ENCODE measurements at regions not wholly inside any gene's neighbourhood (a gene's known extent, or its start where the extent isn't known, plus 50 kb on each side); places are given as distances from the start of the nearest gene placed in this dataset.

GRCh38 chr10:118483496-118483895 is 112.0 kb downstream of the PRLHR start:
- Histone ChIP-seq H3K4me1 (ENCODE audit: control insufficient read depth in 4 of 4, insufficient read depth in 4 of 4, low read length in 3 of 4) (no peaks in the 10 kb centered on the region), H3K9me3 (ENCODE audit: control insufficient read depth in 4 of 4, low read length in 3 of 4) (no peaks in the 10 kb centered on the region), H3K27ac (ENCODE audit: low read depth in 1 of 2, low read length in 2 of 2) (no peak overlapping the region), H3K4me3 (ENCODE audit: low read depth in 1 of 3, low read length in 3 of 3) (no peak overlapping the region), H3K27me3 (ENCODE audit: control insufficient read depth in 4 of 4, insufficient read depth in 4 of 4, low read length in 3 of 4) (peaks cover 0 to 5% (median 0%) of the 10 kb centered on the region in 4 donors), H3K9ac (ENCODE audit: low read depth in 1 of 2, low read length in 2 of 2) (no peak overlapping the region), H3K36me3 (ENCODE audit: control insufficient read depth in 4 of 4, insufficient read depth in 3 of 4, low read depth in 1 of 4, low read length in 3 of 4) (no peaks in the 10 kb centered on the region)
- 71% methylated on average over 6 of the region's 6 CpGs for WGBS
- DNase-seq (ENCODE audit: low spot score) = no peak
- TF ChIP-seq YY1 (IDR thresholded peaks at IDR 0.05) (no peak), RXRA (IDR thresholded peaks at IDR 0.05) (no peak)

GRCh38 chr10:118482393-118483331 is 112.8 kb downstream of the PRLHR start:
- Histone ChIP-seq H3K36me3 (ENCODE audit: control insufficient read depth in 4 of 4, insufficient read depth in 3 of 4, low read depth in 1 of 4, low read length in 3 of 4) (no peaks in the 10 kb centered on the region), H3K9ac (ENCODE audit: low read depth in 1 of 2, low read length in 2 of 2) (no peak overlapping the region), H3K9me3 (ENCODE audit: control insufficient read depth in 4 of 4, low read length in 3 of 4) (no peaks in the 10 kb centered on the region), H3K27me3 (ENCODE audit: control insufficient read depth in 4 of 4, insufficient read depth in 4 of 4, low read length in 3 of 4) (peaks cover 0 to 5% (median 0%) of the 10 kb centered on the region in 4 donors), H3K4me1 (ENCODE audit: control insufficient read depth in 4 of 4, insufficient read depth in 4 of 4, low read length in 3 of 4) (no peaks in the 10 kb centered on the region), H3K4me3 (ENCODE audit: low read depth in 1 of 3, low read length in 3 of 3) (no peak overlapping the region), H3K27ac (ENCODE audit: low read depth in 1 of 2, low read length in 2 of 2) (no peak overlapping the region)
- TF ChIP-seq HNF4G (IDR thresholded peaks at IDR 0.05) (no peak), ATF3 (IDR thresholded peaks at IDR 0.05) (no peak), ZBTB33 (IDR thresholded peaks at IDR 0.05) (no peak), HNF4A (conservative IDR thresholded peaks at IDR 0.05) (no peak), TAF1 (conservative IDR thresholded peaks at IDR 0.05) (no peak)
- WGBS = 67% methylated on average over 17 of the region's 17 CpGs
- no peak for DNase-seq (ENCODE audit: low spot score)

- H3K4me1 ChIP-seq (ENCODE audit: control insufficient read depth in 4 of 4, insufficient read depth in 4 of 4, low read length in 3 of 4) = no peaks in the 10 kb centered on the region
- no peak for DNase-seq (ENCODE audit: low spot score)
- TF ChIP-seq ZBTB33 (IDR thresholded peaks at IDR 0.05) (no peak), FOXA1 (IDR thresholded peaks at IDR 0.05) (no peak), GABPA (IDR thresholded peaks at IDR 0.05 in 1 of 2, conservative IDR thresholded peaks at IDR 0.05 in 1 of 2) (no peak), ATF3 (IDR thresholded peaks at IDR 0.05) (no peak), HNF4G (IDR thresholded peaks at IDR 0.05) (no peak), YY1 (IDR thresholded peaks at IDR 0.05) (no peak), MAX (IDR thresholded peaks at IDR 0.05) (no peak), HNF4A (conservative IDR thresholded peaks at IDR 0.05) (no peak), TAF1 (conservative IDR thresholded peaks at IDR 0.05) (no peak), EGR1 (IDR thresholded peaks at IDR 0.05; ENCODE audit: low read depth in 2 of 2) (no peak), RAD21 (IDR thresholded peaks at IDR 0.05) (no peak), NR2F2 (IDR thresholded peaks at IDR 0.05) (no peak), REST (IDR thresholded peaks at IDR 0.05) (no peak), JUND (IDR thresholded peaks at IDR 0.05) (no peak)
- no peak overlapping the region for H3K4me3 ChIP-seq (ENCODE audit: low read depth in 1 of 3, low read length in 3 of 3)
- no peak overlapping the region for H3K9ac ChIP-seq (ENCODE audit: low read depth in 1 of 2, low read length in 2 of 2)
- H3K27me3 ChIP-seq (ENCODE audit: control insufficient read depth in 4 of 4, insufficient read depth in 4 of 4, low read length in 3 of 4) = peaks cover 0 to 5% (median 0%) of the 10 kb centered on the region in 4 donors
- no peaks in the 10 kb centered on the region for H3K36me3 ChIP-seq (ENCODE audit: control insufficient read depth in 4 of 4, insufficient read depth in 3 of 4, low read depth in 1 of 4, low read length in 3 of 4)
- no peak overlapping the region for H3K27ac ChIP-seq (ENCODE audit: low read depth in 1 of 2, low read length in 2 of 2)
- no peaks in the 10 kb centered on the region for H3K9me3 ChIP-seq (ENCODE audit: control insufficient read depth in 4 of 4, low read length in 3 of 4)
- 79% methylated on average over 6 of the region's 6 CpGs for WGBS
Observed at GRCh38 chr10:118481871-118482270, 113.6 kb downstream of the PRLHR start.
